Stimulated activated naive CD8-positive, alpha-beta T cell treated with anti-CD3 and anti-CD28 coated beads, Interleukin-15, amount 100 ng/mL, for 72 hours (primary cell): ENCODE measurements at regions not wholly inside any gene's neighbourhood (a gene's known extent, or its start where the extent isn't known, plus 50 kb on each side); places are given as distances from the start of the nearest gene placed in this dataset.

Experiments
- ATAC-seq: fragments of 150-1000 bp; cut with Tn5 transposase; 2 replicates; pipeline ENCODE4 v1.10.0; 2021; ENCODE audit warnings: mild to moderate bottlenecking, moderate library complexity
- DNase-seq, 2 donors: peaks; one replicate each; pipeline ENCODE4 v3.0.0; 2021 to 2022
- H3K27ac Mint-ChIP-seq, 2 donors: one replicate each; pipeline ENCODE4 v1.8.0; 2022; ENCODE audit warnings: mild to moderate bottlenecking in 2 of 2, mixed read lengths in 2 of 2, moderate library complexity in 2 of 2
- H3K27me3 Mint-ChIP-seq: one replicate; pipeline ENCODE4 v1.8.0; 2022; ENCODE audit warnings: mixed read lengths
- H3K4me1 Mint-ChIP-seq: one replicate; pipeline ENCODE4 v1.8.0; 2022; ENCODE audit warnings: mild to moderate bottlenecking, mixed read lengths
- H3K4me3 Mint-ChIP-seq, 2 donors: one replicate each; pipeline ENCODE4 v1.8.0; 2022; ENCODE audit warnings: mild to moderate bottlenecking in 2 of 2, mixed read lengths in 2 of 2, moderate library complexity in 1 of 2
- H3K9me3 Mint-ChIP-seq, 2 donors: one replicate each; pipeline ENCODE4 v1.8.0; 2022; ENCODE audit warnings: mixed read lengths in 2 of 2

- Mint-ChIP-seq H3K4me1 (no peaks in the 10 kb centered on the region), H3K27me3 (no peaks in the 10 kb centered on the region), H3K9me3 (peaks cover 3 to 14% of the 10 kb centered on the region in 2 donors), H3K4me3 (no peak overlapping the region), H3K27ac (no peak overlapping the region)
- no peak for DNase-seq
- ATAC-seq = no peak
These were observed 695.4 kb upstream of the INTU start for GRCh38 chr4:126937342-126937741.

DNA sequence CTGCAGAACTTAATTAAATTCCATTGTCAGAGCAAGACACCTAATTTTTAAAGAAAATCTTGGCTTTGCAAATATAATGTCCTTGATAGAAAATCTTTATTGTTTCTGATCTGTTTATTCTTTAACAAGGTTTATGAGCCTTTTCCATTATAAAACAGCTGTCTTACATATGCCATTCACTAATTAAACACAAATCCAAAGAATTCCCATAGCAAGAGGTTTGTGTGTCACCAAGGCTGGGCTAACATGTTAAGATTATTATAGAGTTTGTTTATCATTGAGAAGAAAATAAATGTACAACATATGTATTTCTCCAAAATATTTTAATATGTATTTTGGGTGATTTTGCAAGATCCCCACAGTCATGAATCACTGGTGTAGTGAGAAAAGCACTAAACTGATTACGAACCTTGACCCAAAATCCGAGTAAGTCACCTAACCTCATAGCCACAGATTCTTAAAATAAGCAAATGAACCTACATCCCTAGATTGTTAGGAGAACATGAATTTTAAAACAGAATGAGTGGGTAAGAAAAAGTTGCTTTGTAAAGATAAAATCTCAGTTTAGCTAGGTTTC lies 694.8 kb upstream of the INTU start:
- DNase-seq (no peak), ATAC-seq (no peak)
- Mint-ChIP-seq H3K4me3 (no peak overlapping the region), H3K27me3 (no peaks in the 10 kb centered on the region), H3K27ac (no peak overlapping the region), H3K9me3 (peaks cover 4 to 14% of the 10 kb centered on the region in 2 donors), H3K4me1 (no peaks in the 10 kb centered on the region)

- Mint-ChIP-seq H3K27ac (no peak overlapping the region), H3K4me1 (no peaks in the 10 kb centered on the region), H3K4me3 (no peak overlapping the region), H3K9me3 (peaks cover 4 to 14% of the 10 kb centered on the region in 2 donors), H3K27me3 (no peaks in the 10 kb centered on the region)
- DNase-seq (no peak), ATAC-seq (no peak)
These were observed 693.4 kb upstream of the INTU start for GRCh38 chr4:126939401-126939800.

GRCh38 chr4:126947536-126947935 lies 685.2 kb upstream of the INTU start:
- H3K4me1 Mint-ChIP-seq = no peaks in the 10 kb centered on the region
- peaks cover 9 to 15% of the 10 kb centered on the region in 2 donors for H3K9me3 Mint-ChIP-seq
- no peaks in the 10 kb centered on the region for H3K27me3 Mint-ChIP-seq
- no peak overlapping the region for H3K4me3 Mint-ChIP-seq
- ATAC-seq (no peak), DNase-seq (no peak)
- no peak overlapping the region for H3K27ac Mint-ChIP-seq

DNA sequence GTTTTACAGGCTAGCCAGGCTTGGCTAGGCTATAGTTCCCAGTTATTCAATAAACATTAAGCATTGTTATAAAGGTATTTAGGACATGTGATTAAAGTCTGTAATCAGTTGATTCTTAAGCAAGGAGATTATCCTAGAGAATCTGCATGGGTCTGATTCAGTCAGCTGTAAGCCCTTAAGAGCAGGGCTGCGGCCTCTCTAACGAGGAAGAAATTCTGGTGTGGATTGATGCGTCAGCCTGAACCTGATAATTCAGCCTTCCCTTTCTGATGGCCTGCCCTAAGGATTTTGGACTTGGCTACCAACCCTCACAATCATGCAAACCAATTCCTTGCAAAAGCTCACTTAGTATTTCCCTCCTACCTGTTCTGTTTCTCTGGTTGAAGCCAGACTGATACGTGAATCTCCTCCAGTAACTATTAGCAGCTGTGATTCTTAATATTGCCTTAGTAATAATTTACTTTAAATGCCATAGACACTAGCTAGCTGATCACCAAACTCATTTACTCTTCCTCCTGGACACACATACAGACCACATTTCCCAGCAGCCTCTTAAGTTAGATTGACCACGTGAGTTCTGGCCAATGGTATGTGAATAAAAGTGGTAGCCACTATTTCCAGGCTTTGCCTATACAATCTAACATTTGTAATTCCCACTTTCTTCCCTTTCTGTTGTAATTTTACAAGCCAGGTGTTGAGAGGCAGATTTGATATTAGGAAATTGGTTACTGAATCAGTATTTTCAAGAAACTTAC lies 678.0 kb upstream of the INTU start:
- no peak for ATAC-seq
- H3K4me3 Mint-ChIP-seq = no peak overlapping the region
- H3K27me3 Mint-ChIP-seq = no peaks in the 10 kb centered on the region
- no peak overlapping the region for H3K27ac Mint-ChIP-seq
- H3K9me3 Mint-ChIP-seq = peaks cover 5 to 8% of the 10 kb centered on the region in 2 donors
- H3K4me1 Mint-ChIP-seq = no peaks in the 10 kb centered on the region
- DNase-seq = no peak

- H3K27ac Mint-ChIP-seq = no peak overlapping the region
- no peak for ATAC-seq
- H3K9me3 Mint-ChIP-seq = peaks cover 2 to 5% of the 10 kb centered on the region in 2 donors
- H3K4me1 Mint-ChIP-seq = no peaks in the 10 kb centered on the region
- no peak for DNase-seq
- no peaks in the 10 kb centered on the region for H3K27me3 Mint-ChIP-seq
- no peak overlapping the region for H3K4me3 Mint-ChIP-seq
These were observed 677.2 kb upstream of the INTU start for GRCh38 chr4:126955292-126956183.

DNA sequence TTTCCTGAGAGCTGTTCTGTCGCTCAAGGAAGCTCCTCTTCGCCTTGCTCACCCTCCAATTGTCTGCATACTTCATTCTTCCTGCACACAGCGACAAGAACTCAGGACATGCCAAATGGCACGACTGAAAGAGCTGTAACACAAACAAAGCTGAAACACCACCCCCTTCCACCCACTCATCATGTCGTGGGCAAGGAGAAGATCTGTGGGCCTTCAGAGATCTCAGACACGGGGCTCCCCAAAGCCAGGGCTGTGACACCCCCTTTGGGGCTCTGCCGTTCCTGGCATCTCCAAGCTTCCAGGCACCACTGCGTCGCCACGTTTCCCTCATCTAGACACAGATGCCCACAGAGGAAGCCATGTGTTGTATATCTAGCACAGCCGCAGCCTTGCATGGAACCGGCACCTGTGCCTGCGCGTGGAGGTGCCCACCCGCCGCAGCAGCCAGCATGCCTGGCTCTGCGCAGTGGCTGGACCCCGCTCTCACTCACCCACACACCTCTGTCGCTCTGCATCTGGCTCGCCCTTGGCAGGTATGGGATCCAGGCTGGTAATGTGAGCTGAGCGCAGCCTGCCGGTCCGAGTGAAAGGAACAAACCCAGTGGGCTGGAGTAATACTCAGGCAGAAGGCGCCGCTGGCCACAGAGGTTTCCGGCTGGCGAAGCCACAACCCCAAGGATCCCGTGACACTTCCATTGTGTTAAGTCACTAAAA lies 676.4 kb upstream of the INTU start:
- Mint-ChIP-seq H3K27ac (no peak overlapping the region), H3K27me3 (no peaks in the 10 kb centered on the region)
- no peak for ATAC-seq

DNA sequence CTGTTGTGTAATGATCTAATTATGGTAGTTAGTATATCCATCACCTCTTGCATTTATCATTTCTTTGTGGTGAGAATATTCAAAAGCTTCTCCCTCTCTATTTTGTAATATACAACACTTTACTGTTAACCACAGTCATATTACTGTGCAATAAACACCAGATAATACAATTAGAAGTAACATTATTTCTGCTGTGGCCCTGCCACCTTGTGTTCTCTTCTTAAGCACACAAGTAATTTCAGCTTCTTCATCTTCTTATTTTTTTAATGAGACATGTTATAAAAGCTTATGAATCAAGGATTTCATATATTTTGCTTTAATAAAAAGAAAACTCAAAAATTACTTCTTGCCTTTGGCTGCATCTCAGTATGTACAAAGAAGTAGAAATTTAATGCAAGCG lies 675.2 kb upstream of the INTU start:
- Mint-ChIP-seq H3K9me3 (peaks cover 0 to 10% of the 10 kb centered on the region in 2 donors), H3K27me3 (no peaks in the 10 kb centered on the region), H3K27ac (no peak overlapping the region), H3K4me3 (no peak overlapping the region), H3K4me1 (no peaks in the 10 kb centered on the region)
- DNase-seq = no peak
- no peak for ATAC-seq

More for the DNA sequence above, 676.4 kb upstream of the INTU start:
- Mint-ChIP-seq H3K4me3 (no peak overlapping the region), H3K4me1 (no peaks in the 10 kb centered on the region), H3K9me3 (peaks cover 0 to 5% of the 10 kb centered on the region in 2 donors)
- no peak for DNase-seq

- DNase-seq = no peak
- Mint-ChIP-seq H3K4me1 (no peaks in the 10 kb centered on the region), H3K9me3 (peaks cover 0 to 10% of the 10 kb centered on the region in 2 donors)
These were observed 674.8 kb upstream of the INTU start for GRCh38 chr4:126957987-126958386.

GRCh38 chr4:126958482-126958881 lies 674.3 kb upstream of the INTU start:
- no peak overlapping the region for H3K27ac Mint-ChIP-seq
- no peak for ATAC-seq
- no peaks in the 10 kb centered on the region for H3K27me3 Mint-ChIP-seq
- DNase-seq = no peak
- no peak overlapping the region for H3K4me3 Mint-ChIP-seq
- H3K4me1 Mint-ChIP-seq = no peaks in the 10 kb centered on the region
- peaks cover 0 to 10% of the 10 kb centered on the region in 2 donors for H3K9me3 Mint-ChIP-seq

More at GRCh38 chr4:126957987-126958386, 674.8 kb upstream of the INTU start:
- Mint-ChIP-seq H3K27ac (no peak overlapping the region), H3K27me3 (no peaks in the 10 kb centered on the region), H3K4me3 (no peak overlapping the region)
- ATAC-seq = no peak

DNA sequence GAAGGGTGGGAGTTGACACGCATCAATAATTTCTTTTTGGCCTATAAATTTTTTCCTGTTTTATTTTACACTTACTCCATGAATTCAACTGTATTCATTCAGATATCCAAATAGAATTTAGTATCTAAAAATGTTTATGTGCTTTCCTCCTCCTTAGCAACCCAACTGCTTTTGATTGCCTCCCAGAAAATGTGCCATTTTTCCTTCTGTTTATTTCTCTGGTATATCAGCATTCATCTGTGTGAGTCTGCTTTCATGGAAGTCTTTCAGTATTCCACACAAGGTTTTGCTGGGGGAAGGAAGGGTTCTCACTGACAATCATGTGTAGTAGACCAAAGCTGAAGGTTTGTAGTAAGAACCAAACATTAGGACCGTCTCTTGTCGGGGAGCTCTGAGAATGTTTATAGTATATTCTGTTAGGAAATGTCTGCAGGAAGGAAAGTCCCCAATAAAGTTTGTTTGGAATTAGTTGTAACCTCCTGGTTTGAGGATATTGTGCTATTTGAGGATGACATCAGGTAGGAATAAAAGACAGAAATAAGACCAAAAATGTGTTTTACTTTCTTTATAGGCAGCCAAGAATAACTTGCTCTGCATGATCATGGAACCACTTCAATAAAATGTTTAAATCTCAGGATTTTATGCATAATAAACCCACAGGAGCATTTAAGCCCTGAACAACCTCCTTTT lies 673.6 kb upstream of the INTU start:
- peaks cover 0 to 10% of the 10 kb centered on the region in 2 donors for H3K9me3 Mint-ChIP-seq
- H3K4me3 Mint-ChIP-seq = no peak overlapping the region
- ATAC-seq (no peak), DNase-seq (no peak)
- H3K27ac Mint-ChIP-seq = no peak overlapping the region
- H3K27me3 Mint-ChIP-seq = no peaks in the 10 kb centered on the region
- H3K4me1 Mint-ChIP-seq = no peaks in the 10 kb centered on the region

DNA sequence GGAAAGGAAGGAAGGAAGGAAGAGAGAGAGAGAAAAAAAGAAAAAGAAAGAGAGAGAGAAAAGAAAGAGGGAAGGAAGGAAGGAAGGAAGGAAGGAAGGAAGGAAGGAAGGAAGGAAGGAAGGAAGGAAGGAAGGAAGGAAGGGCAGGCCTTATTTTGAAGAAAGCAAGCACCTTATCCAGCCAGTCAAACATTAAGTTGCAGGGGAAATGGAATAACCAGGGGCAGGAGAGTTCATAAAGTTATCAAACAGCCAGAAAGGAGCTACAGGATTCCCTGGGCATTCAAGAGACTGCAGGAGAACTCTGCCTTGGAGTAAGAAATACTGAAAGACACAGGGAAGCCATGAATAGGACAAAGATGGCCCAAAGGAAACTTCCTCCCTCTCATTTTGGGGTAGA lies 672.0 kb upstream of the INTU start:
- ATAC-seq = no peak
- H3K27me3 Mint-ChIP-seq = no peaks in the 10 kb centered on the region
- H3K27ac Mint-ChIP-seq = no peak overlapping the region
- peaks cover 0 to 10% of the 10 kb centered on the region in 2 donors for H3K9me3 Mint-ChIP-seq
- no peak overlapping the region for H3K4me3 Mint-ChIP-seq
- DNase-seq = no peak
- no peaks in the 10 kb centered on the region for H3K4me1 Mint-ChIP-seq

- ATAC-seq (no peak), DNase-seq (no peak)
- Mint-ChIP-seq H3K27ac (no peak overlapping the region), H3K9me3 (peaks cover 0 to 10% of the 10 kb centered on the region in 2 donors), H3K4me1 (no peaks in the 10 kb centered on the region), H3K4me3 (no peak overlapping the region), H3K27me3 (no peaks in the 10 kb centered on the region)
These were observed 671.1 kb upstream of the INTU start for GRCh38 chr4:126961661-126962060.

- ATAC-seq = no peak
- Mint-ChIP-seq H3K9me3 (peaks cover 6 to 10% of the 10 kb centered on the region in 2 donors), H3K4me1 (no peaks in the 10 kb centered on the region), H3K27me3 (no peaks in the 10 kb centered on the region), H3K4me3 (no peak overlapping the region), H3K27ac (no peak overlapping the region)
- DNase-seq = no peak
These were observed 666.9 kb upstream of the INTU start for GRCh38 chr4:126965877-126966276.
